HepG2 (cell line): ENCODE measurements at regions not wholly inside any gene's neighbourhood (a gene's known extent, or its start where the extent isn't known, plus 50 kb on each side); places are given as distances from the start of the nearest gene placed in this dataset.

Experiments used
- ATAC-seq: fragments of 200-7000 bp; cut with Tn5 transposase; 3 replicates; pipeline ENCODE4 v1.9.1; 2020; ENCODE audit warnings: mild to moderate bottlenecking, moderate library complexity
- BruUV-seq: library from RNA; stranded (reverse); fragments of 400-500 nt; replicated peaks from 2 replicates; lab custom pipeline; 2021; lab: Mats Ljungman, UMichigan
- CTCF ChIA-PET: fragments of 300-600 bp; formaldehyde crosslinking; extraction: SDS; loops from one replicate; lab custom pipeline; 2021; ENCODE audit warnings: low total read pairs, inconsistent platforms, low intra/inter-chr PET ratio; lab: Yijun Ruan, JAX
- POLR2A ChIA-PET: fragments of 350-600 bp; sonication (Branson Sonifier 250); formaldehyde crosslinking; loops from one replicate; lab custom pipeline; 2020; ENCODE audit warnings: antibody characterized with exemption, inconsistent platforms; lab: Yijun Ruan, JAX
- DNase-seq: peaks from one replicate; pipeline ENCODE4 v3.0.0-alpha.2; 2015; ENCODE audit warnings: low spot score
- FAIRE-seq: peaks from 3 replicates; lab custom pipeline; 2011; peaks lifted over from hg19 to GRCh38; lab: Jason Lieb, UNC
- H2AFZ ChIP-seq: one replicate; pipeline ENCODE4 v1.6.1; 2011; ENCODE audit warnings: low read length, inconsistent platforms
- H3K27ac ChIP-seq: fragments of 300-600 bp; 3 replicates; pipeline ENCODE4 v1.8.0; 2011; ENCODE audit warnings: mixed run types, mild to moderate bottlenecking, mixed read lengths, low read length, inconsistent platforms; ENCODE audit not compliant: insufficient read depth; ENCODE audit errors: extremely low read length
- H3K27me3 ChIP-seq, 2 experiments: fragments of 200-600 bp in 1 of 2; 2 replicates in 1 of 2; 3 replicates in 1 of 2; pipeline versions ENCODE4 v1.6.0 to v1.8.0; 2011; ENCODE audit warnings: low read length in 2 of 2, mild to moderate bottlenecking in 2 of 2, moderate library complexity in 2 of 2, inconsistent platforms in 1 of 2; ENCODE audit not compliant: insufficient read depth in 2 of 2, control insufficient read depth in 1 of 2
- H3K36me3 ChIP-seq, 2 experiments: fragments of 200-600 bp in 1 of 2; replicated peaks in 1 of 2; 2 replicates in 1 of 2; 3 replicates in 1 of 2; pipeline versions ENCODE4 v1.5.1 to v1.8.0; 2011; ENCODE audit warnings: low read length in 2 of 2, inconsistent platforms in 1 of 2; ENCODE audit not compliant: insufficient read depth in 2 of 2, control insufficient read depth in 1 of 2
- H3K4me1 ChIP-seq: 2 replicates; pipeline ENCODE4 v1.5.1; 2012; ENCODE audit warnings: low read length, inconsistent platforms; ENCODE audit not compliant: insufficient read depth
- H3K4me2 ChIP-seq: 2 replicates; pipeline ENCODE4 v1.6.0; 2011; ENCODE audit warnings: low read depth, low read length, inconsistent platforms
- H3K4me3 ChIP-seq, 3 experiments: fragments of 200-600 bp in 1 of 3; sonication (generic), shearing (Covaris generic) in 1 of 3; replicated peaks in 1 of 3; 2 replicates each; pipeline ENCODE4 v1.5.1; 2011 to 2016; ENCODE audit warnings: low read length in 3 of 3, inconsistent platforms in 2 of 3, low read depth in 2 of 3, mild to moderate bottlenecking in 2 of 3, control low read depth in 1 of 3, mixed read lengths in 1 of 3; ENCODE audit not compliant: insufficient read depth in 1 of 3
- H3K79me2 ChIP-seq: one replicate; pipeline ENCODE4 v1.6.1; 2011; ENCODE audit warnings: low read length, inconsistent platforms; ENCODE audit not compliant: insufficient read depth
- H3K9ac ChIP-seq: 2 replicates; pipeline ENCODE4 v1.6.0; 2011; ENCODE audit warnings: mild to moderate bottlenecking, low read depth, low read length, inconsistent platforms; ENCODE audit not compliant: insufficient read depth
- H3K9me3 ChIP-seq: 2 replicates; pipeline ENCODE4 v1.5.1; 2012; ENCODE audit warnings: mild to moderate bottlenecking, low read length
- H4K20me1 ChIP-seq: 2 replicates; pipeline ENCODE4 v1.6.0; 2011; ENCODE audit warnings: inconsistent platforms, mild to moderate bottlenecking, low read length, moderate library complexity; ENCODE audit not compliant: insufficient read depth
- CBX2 ChIP-seq, 2 experiments: fragments of 200-600 bp in 1 of 2; sonication (generic); formaldehyde crosslinking in 1 of 2; IDR thresholded peaks; 2 replicates each; pipeline versions ENCODE4 v1.7.0 to v1.8.1; 2018 to 2022; ENCODE audit warnings: low read depth in 2 of 2, low read length in 1 of 2, mild to moderate bottlenecking in 1 of 2, missing genetic modification reagents in 1 of 2
- DNMT3B ChIP-seq: conservative IDR thresholded peaks from 2 replicates; pipeline ENCODE4 v1.6.1; 2016; ENCODE audit warnings: missing biosample characterization, control low read depth
- MAFF ChIP-seq: IDR thresholded peaks from 2 replicates; pipeline ENCODE4 v1.6.1; 2011; ENCODE audit warnings: low read depth, low read length, improper control_type of control experiment
- NFATC3 ChIP-seq: sonication (generic); formaldehyde crosslinking; IDR thresholded peaks from 2 replicates; pipeline ENCODE4 v1.5.1; 2020; ENCODE audit warnings: mild to moderate bottlenecking, missing genetic modification reagents
- NR2F6 ChIP-seq, 2 experiments: IDR thresholded peaks; 2 replicates each; pipeline ENCODE4 v1.6.1; 2016; ENCODE audit warnings: antibody characterized with exemption in 1 of 2, mild to moderate bottlenecking in 1 of 2
- RFX5 ChIP-seq: IDR thresholded peaks from 2 replicates; pipeline ENCODE4 v1.6.1; 2011; ENCODE audit warnings: low read depth, low read length, improper control_type of control experiment
- TOE1 ChIP-seq: sonication (generic); formaldehyde crosslinking; IDR thresholded peaks from 2 replicates; pipeline ENCODE4 v1.4.0; 2020; ENCODE audit warnings: mild to moderate bottlenecking, missing genetic modification reagents
- ZNF878 ChIP-seq: sonication (generic); formaldehyde crosslinking; IDR thresholded peaks from 2 replicates; pipeline ENCODE4 v1.8.1; 2023; ENCODE audit warnings: mild to moderate bottlenecking, missing genetic modification reagents, moderate library complexity
- WGBS: methylation state at CpG from one replicate; pipeline ENCODE4 v1.1.6; 2017; ENCODE audit warnings: low lambda C conversion rate; 5-methylcytosine and 5-hydroxymethylcytosine counted together
- in situ Hi-C: cut with HindIII; loops from 2 replicates; pipeline ENCODE4 v1.10.0; 2017; ENCODE audit warnings: low pct_unique_long_range_greater_than_20kb; ENCODE audit not compliant: extremely low pct_ligation_motif_present
- intact Hi-C: fragments of 100-400 bp; cut with micrococcal nuclease; formaldehyde crosslinking; loops from one replicate; pipeline ENCODE4 v1.10.0; 2022; ENCODE audit not compliant: unreplicated experiment
- TF ChIP-seq, protein P1 (sequence below): sonication (generic); formaldehyde crosslinking; IDR thresholded peaks from 2 replicates; pipeline ENCODE4 v1.8.1; 2023; ENCODE audit warnings: mild to moderate bottlenecking, missing genetic modification reagents, borderline replicate concordance
- TF ChIP-seq, protein P2 (sequence below): sonication (generic); formaldehyde crosslinking; IDR thresholded peaks from 2 replicates; pipeline ENCODE4 v1.8.0; 2022; ENCODE audit warnings: mild to moderate bottlenecking, missing genetic modification reagents
- TF ChIP-seq, protein P3 (sequence below): sonication (generic); formaldehyde crosslinking; IDR thresholded peaks from 2 replicates; pipeline ENCODE4 v1.4.0; 2020; ENCODE audit warnings: missing genetic modification reagents, mild to moderate bottlenecking, borderline replicate concordance
- TF ChIP-seq, protein P4 (sequence below): sonication (generic); formaldehyde crosslinking; IDR thresholded peaks from 2 replicates; pipeline ENCODE4 v1.4.0; 2020; ENCODE audit warnings: missing genetic modification reagents

DNA sequence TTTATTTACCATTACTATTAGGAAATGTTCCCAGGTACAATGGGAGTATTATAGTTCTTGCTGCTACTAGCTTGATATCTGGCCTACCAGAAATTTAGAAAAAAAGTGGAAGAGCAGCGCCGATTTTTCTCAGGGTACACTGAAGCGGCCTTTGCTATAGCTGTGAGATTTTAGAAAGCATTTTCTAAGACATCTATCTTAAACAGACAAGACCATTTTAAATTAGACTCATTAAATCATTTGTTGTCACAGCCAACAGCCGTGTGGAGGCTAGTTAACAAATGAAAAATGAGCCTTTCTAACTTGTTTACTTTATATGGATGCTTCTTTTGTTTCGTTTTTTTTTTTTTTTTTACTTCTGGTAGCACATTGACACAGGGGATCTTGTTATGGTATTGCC lies 183.2 kb upstream of the ZRANB2 start:
- TF ChIP-seq NR2F6 (IDR thresholded peaks at IDR 0.05) (no peak), NR2F6 (CRISPR knock-in tag; IDR thresholded peaks at IDR 0.05) (no peak), ZNF878 (CRISPR knock-in tag) (no peak)
- TF ChIP-seq, protein P1, sequence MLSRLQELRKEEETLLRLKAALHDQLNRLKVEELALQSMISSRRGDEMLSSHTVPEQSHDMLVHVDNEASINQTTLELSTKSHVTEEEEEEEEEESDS (CRISPR knock-in tag) = no peak
- TF ChIP-seq, protein P2, sequence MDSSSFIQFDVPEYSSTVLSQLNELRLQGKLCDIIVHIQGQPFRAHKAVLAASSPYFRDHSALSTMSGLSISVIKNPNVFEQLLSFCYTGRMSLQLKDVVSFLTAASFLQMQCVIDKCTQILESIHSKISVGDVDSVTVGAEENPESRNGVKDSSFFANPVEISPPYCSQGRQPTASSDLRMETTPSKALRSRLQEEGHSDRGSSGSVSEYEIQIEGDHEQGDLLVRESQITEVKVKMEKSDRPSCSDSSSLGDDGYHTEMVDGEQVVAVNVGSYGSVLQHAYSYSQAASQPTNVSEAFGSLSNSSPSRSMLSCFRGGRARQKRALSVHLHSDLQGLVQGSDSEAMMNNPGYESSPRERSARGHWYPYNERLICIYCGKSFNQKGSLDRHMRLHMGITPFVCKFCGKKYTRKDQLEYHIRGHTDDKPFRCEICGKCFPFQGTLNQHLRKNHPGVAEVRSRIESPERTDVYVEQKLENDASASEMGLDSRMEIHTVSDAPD (CRISPR knock-in tag) = no peak
- 0% methylated on average over 5 of the region's 5 CpGs for WGBS
- Histone ChIP-seq H3K4me3 (no peak overlapping the region), H2AFZ (no peak overlapping the region), H3K27me3 (no peaks in the 10 kb centered on the region), H3K9ac (no peak overlapping the region), H3K27ac (no peak overlapping the region), H4K20me1 (no peaks in the 10 kb centered on the region), H3K36me3 (no peaks in the 10 kb centered on the region), H3K79me2 (no peaks in the 10 kb centered on the region), H3K4me1 (no peaks in the 10 kb centered on the region), H3K9me3 (peaks cover 39% of the 10 kb centered on the region), H3K4me2 (no peak overlapping the region)
- ATAC-seq = no peak
- intact Hi-C loops = no loop called here
- in situ Hi-C loops = no loop called here
- no TSS peak for BruUV-seq
- POLR2A ChIA-PET = no interaction called here
- CTCF ChIA-PET = no interaction called here
- no peak for FAIRE-seq
- no peak for DNase-seq

DNA sequence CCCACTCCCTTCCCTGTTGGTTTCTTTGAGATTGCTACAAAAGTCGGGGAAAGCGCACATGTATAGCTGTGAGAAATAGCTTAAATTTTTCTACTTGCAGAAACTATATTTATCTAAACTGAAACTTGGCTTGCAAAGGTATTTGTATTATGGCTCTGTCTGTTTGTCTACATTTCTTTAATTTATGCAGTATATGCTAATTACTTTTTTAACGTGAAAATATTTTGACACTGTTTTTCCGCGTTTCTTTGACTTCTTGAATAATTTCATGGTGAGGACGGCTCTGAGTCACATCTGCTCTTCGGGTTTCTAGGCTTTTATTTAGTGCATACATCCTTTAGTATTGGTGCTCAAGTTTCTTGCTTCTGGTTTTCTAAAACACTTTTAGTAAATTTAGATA lies 182.1 kb upstream of the ZRANB2 start:
- Histone ChIP-seq H3K9ac (no peak overlapping the region), H3K79me2 (no peaks in the 10 kb centered on the region), H3K4me3 (no peak overlapping the region), H2AFZ (no peak overlapping the region), H4K20me1 (no peaks in the 10 kb centered on the region), H3K4me1 (no peaks in the 10 kb centered on the region), H3K4me2 (no peak overlapping the region), H3K36me3 (no peaks in the 10 kb centered on the region), H3K27me3 (no peaks in the 10 kb centered on the region), H3K9me3 (peaks cover 32% of the 10 kb centered on the region), H3K27ac (no peak overlapping the region)
- POLR2A ChIA-PET = no interaction called here
- CTCF ChIA-PET = no interaction called here
- intact Hi-C loops (no loop called here), in situ Hi-C loops (no loop called here)
- BruUV-seq = no TSS peak
- WGBS = 20% methylated on average over 7 of the region's 7 CpGs
- FAIRE-seq (no peak), DNase-seq (no peak), ATAC-seq (no peak)
- TF ChIP-seq CBX2 (IDR thresholded peaks at IDR 0.05; ENCODE audit: low read depth, low read length) (no peak), CBX2 (CRISPR knock-in tag; IDR thresholded peaks at IDR 0.05; ENCODE audit: low read depth) (no peak), TOE1 (CRISPR knock-in tag) (no peak), MAFF (no peak), RFX5 (no peak), NFATC3 (CRISPR knock-in tag) (no peak), DNMT3B (CRISPR knock-in tag) (no peak)
- TF ChIP-seq, protein P3, sequence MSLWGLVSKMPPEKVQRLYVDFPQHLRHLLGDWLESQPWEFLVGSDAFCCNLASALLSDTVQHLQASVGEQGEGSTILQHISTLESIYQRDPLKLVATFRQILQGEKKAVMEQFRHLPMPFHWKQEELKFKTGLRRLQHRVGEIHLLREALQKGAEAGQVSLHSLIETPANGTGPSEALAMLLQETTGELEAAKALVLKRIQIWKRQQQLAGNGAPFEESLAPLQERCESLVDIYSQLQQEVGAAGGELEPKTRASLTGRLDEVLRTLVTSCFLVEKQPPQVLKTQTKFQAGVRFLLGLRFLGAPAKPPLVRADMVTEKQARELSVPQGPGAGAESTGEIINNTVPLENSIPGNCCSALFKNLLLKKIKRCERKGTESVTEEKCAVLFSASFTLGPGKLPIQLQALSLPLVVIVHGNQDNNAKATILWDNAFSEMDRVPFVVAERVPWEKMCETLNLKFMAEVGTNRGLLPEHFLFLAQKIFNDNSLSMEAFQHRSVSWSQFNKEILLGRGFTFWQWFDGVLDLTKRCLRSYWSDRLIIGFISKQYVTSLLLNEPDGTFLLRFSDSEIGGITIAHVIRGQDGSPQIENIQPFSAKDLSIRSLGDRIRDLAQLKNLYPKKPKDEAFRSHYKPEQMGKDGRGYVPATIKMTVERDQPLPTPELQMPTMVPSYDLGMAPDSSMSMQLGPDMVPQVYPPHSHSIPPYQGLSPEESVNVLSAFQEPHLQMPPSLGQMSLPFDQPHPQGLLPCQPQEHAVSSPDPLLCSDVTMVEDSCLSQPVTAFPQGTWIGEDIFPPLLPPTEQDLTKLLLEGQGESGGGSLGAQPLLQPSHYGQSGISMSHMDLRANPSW (CRISPR knock-in tag) = no peak
- TF ChIP-seq, protein P4, sequence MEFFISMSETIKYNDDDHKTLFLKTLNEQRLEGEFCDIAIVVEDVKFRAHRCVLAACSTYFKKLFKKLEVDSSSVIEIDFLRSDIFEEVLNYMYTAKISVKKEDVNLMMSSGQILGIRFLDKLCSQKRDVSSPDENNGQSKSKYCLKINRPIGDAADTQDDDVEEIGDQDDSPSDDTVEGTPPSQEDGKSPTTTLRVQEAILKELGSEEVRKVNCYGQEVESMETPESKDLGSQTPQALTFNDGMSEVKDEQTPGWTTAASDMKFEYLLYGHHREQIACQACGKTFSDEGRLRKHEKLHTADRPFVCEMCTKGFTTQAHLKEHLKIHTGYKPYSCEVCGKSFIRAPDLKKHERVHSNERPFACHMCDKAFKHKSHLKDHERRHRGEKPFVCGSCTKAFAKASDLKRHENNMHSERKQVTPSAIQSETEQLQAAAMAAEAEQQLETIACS (CRISPR knock-in tag) = no peak
